ENCODE measurements at regions not wholly inside any gene's neighbourhood (a gene's known extent, or its start where the extent isn't known, plus 50 kb on each side); places are given as distances from the start of the nearest gene placed in this dataset.

- TF ChIP-seq, protein P1, sequence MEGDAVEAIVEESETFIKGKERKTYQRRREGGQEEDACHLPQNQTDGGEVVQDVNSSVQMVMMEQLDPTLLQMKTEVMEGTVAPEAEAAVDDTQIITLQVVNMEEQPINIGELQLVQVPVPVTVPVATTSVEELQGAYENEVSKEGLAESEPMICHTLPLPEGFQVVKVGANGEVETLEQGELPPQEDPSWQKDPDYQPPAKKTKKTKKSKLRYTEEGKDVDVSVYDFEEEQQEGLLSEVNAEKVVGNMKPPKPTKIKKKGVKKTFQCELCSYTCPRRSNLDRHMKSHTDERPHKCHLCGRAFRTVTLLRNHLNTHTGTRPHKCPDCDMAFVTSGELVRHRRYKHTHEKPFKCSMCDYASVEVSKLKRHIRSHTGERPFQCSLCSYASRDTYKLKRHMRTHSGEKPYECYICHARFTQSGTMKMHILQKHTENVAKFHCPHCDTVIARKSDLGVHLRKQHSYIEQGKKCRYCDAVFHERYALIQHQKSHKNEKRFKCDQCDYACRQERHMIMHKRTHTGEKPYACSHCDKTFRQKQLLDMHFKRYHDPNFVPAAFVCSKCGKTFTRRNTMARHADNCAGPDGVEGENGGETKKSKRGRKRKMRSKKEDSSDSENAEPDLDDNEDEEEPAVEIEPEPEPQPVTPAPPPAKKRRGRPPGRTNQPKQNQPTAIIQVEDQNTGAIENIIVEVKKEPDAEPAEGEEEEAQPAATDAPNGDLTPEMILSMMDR (conservative IDR thresholded peaks at IDR 0.05; ENCODE audit: low read depth, low read length), result no peak
- Histone ChIP-seq H4K20me1 (ENCODE audit: insufficient read depth) (no peaks in the 10 kb centered on the region), H3K27me3 (ENCODE audit: insufficient read depth, low read depth) (no peaks in the 10 kb centered on the region), H3K4me1 (ENCODE audit: low read depth, poor library complexity, severe bottlenecking) (no peaks in the 10 kb centered on the region), H3K27ac (no peak overlapping the region), H3K4me3 (IDR thresholded peaks at IDR 0.05; ENCODE audit: insufficient read depth, low read depth, low read length) (no peak overlapping the region), H2AFZ (ENCODE audit: low read depth) (no peak overlapping the region), H3K9ac (no peak overlapping the region), H3K79me2 (ENCODE audit: insufficient read depth, low read depth) (no peaks in the 10 kb centered on the region), H3K36me3 (ENCODE audit: insufficient read depth) (no peaks in the 10 kb centered on the region), H3K4me2 (no peak overlapping the region)
Observed at GRCh38 chr10:131013281-131013912, 298.1 kb downstream of the TCERG1L start.

DNA sequence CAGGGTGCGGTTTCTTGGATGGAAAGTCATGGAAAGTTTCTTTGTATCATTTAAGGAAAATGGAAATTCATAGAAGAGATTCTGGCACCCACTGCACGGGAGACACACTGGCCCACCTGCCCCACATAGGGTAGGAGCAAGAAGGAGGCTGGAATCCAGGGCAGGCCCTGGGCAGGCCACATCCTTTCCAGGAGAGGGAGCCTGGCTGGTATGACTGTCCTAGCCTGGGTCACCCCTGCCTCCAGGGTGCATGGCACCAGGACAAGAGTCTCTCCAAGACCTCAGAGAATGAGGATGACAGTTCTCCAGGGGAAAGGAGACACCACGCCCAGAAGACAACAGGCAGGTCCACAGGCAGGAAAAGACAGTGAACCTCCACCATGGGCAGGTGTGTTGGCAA lies 297.2 kb downstream of the TCERG1L start:
- Histone ChIP-seq H3K4me1 (ENCODE audit: low read depth, poor library complexity, severe bottlenecking) (no peaks in the 10 kb centered on the region), H3K27ac (no peak overlapping the region), H3K9ac (no peak overlapping the region), H3K36me3 (ENCODE audit: insufficient read depth) (no peaks in the 10 kb centered on the region), H3K27me3 (ENCODE audit: insufficient read depth, low read depth) (no peaks in the 10 kb centered on the region), H4K20me1 (ENCODE audit: insufficient read depth) (no peaks in the 10 kb centered on the region), H2AFZ (ENCODE audit: low read depth) (no peak overlapping the region), H3K4me2 (no peak overlapping the region), H3K79me2 (ENCODE audit: insufficient read depth, low read depth) (no peaks in the 10 kb centered on the region), H3K4me3 (IDR thresholded peaks at IDR 0.05; ENCODE audit: insufficient read depth, low read depth, low read length) (no peak overlapping the region)
- TF ChIP-seq, protein P1 (conservative IDR thresholded peaks at IDR 0.05; ENCODE audit: low read depth, low read length), result no peak

GRCh38 chr10:131015271-131015670 lies 296.2 kb downstream of the TCERG1L start:
- Histone ChIP-seq H3K4me1 (ENCODE audit: low read depth, poor library complexity, severe bottlenecking) (no peaks in the 10 kb centered on the region), H3K4me2 (no peak overlapping the region), H3K36me3 (ENCODE audit: insufficient read depth) (no peaks in the 10 kb centered on the region), H2AFZ (ENCODE audit: low read depth) (no peak overlapping the region), H3K27me3 (ENCODE audit: insufficient read depth, low read depth) (no peaks in the 10 kb centered on the region), H3K9ac (no peak overlapping the region), H3K79me2 (ENCODE audit: insufficient read depth, low read depth) (no peaks in the 10 kb centered on the region), H4K20me1 (ENCODE audit: insufficient read depth) (no peaks in the 10 kb centered on the region), H3K4me3 (IDR thresholded peaks at IDR 0.05; ENCODE audit: insufficient read depth, low read depth, low read length) (no peak overlapping the region), H3K27ac (no peak overlapping the region)
- TF ChIP-seq, protein P1 (conservative IDR thresholded peaks at IDR 0.05; ENCODE audit: low read depth, low read length), result no peak

- H3K36me3 ChIP-seq (ENCODE audit: insufficient read depth), result no peaks in the 10 kb centered on the region
- no peak overlapping the region for H2AFZ ChIP-seq (ENCODE audit: low read depth)
- no peak overlapping the region for H3K9ac ChIP-seq
- no peaks in the 10 kb centered on the region for H3K79me2 ChIP-seq (ENCODE audit: insufficient read depth, low read depth)
- no peak overlapping the region for H3K27ac ChIP-seq
- H3K4me3 ChIP-seq (IDR thresholded peaks at IDR 0.05; ENCODE audit: insufficient read depth, low read depth, low read length), result no peak overlapping the region
- H4K20me1 ChIP-seq (ENCODE audit: insufficient read depth), result no peaks in the 10 kb centered on the region
- H3K4me2 ChIP-seq, result no peak overlapping the region
- H3K27me3 ChIP-seq (ENCODE audit: insufficient read depth, low read depth), result no peaks in the 10 kb centered on the region
- no peaks in the 10 kb centered on the region for H3K4me1 ChIP-seq (ENCODE audit: low read depth, poor library complexity, severe bottlenecking)
- TF ChIP-seq, protein P1 (conservative IDR thresholded peaks at IDR 0.05; ENCODE audit: low read depth, low read length), result no peak
Observed at GRCh38 chr10:131016556-131016955, 295.0 kb downstream of the TCERG1L start.

Measured in KMS-11 (cell line).